GM12878 (cell line): ENCODE measurements at regions not wholly inside any gene's neighbourhood (a gene's known extent, or its start where the extent isn't known, plus 50 kb on each side); places are given as distances from the start of the nearest gene placed in this dataset.

Experiments used
- ATF2 ChIP-seq: IDR thresholded peaks from 2 replicates; pipeline ENCODE4 v1.6.1; 2012; ENCODE audit warnings: low read length, inconsistent platforms
- CREB1 ChIP-seq: IDR thresholded peaks from 2 replicates; pipeline ENCODE4 v1.6.1; 2012; ENCODE audit warnings: low read depth, mild to moderate bottlenecking, inconsistent platforms
- EP300 ChIP-seq, 2 experiments: fragments of 150-350 bp in 1 of 2; IDR thresholded peaks; 2 replicates each; pipeline ENCODE4 v1.6.1; 2011 to 2012; ENCODE audit warnings: low read depth in 2 of 2, low read length in 2 of 2, borderline replicate concordance in 1 of 2, improper control_type of control experiment in 1 of 2, inconsistent platforms in 1 of 2; ENCODE audit not compliant: control insufficient read depth in 1 of 2
- EZH2 ChIP-seq: IDR thresholded peaks from 2 replicates; pipeline ENCODE4 v1.6.1; 2012; ENCODE audit warnings: low read depth, mild to moderate bottlenecking, control low read depth, inconsistent platforms, low read length, borderline replicate concordance; ENCODE audit not compliant: control insufficient read depth
- POLR2A ChIP-seq: IDR thresholded peaks from 2 replicates; pipeline ENCODE4 v1.6.1; 2011; ENCODE audit warnings: low read depth, mild to moderate bottlenecking, low read length
- POLR2AphosphoS5 ChIP-seq: IDR thresholded peaks from 2 replicates; pipeline ENCODE4 v1.6.1; 2011; ENCODE audit warnings: mild to moderate bottlenecking, low read length, inconsistent platforms
- ZBTB40 ChIP-seq: fragments of 450-650 bp; IDR thresholded peaks from 2 replicates; pipeline ENCODE4 v1.6.1; 2016; ENCODE audit warnings: mild to moderate bottlenecking, moderate library complexity, borderline replicate concordance
- TF ChIP-seq, protein P1 (sequence below): IDR thresholded peaks from 2 replicates; pipeline ENCODE4 v1.6.1; 2011; ENCODE audit warnings: low read depth, mild to moderate bottlenecking, low read length, moderate library complexity, borderline replicate concordance; ENCODE audit errors: extremely low read depth
- TF ChIP-seq, protein P2 (sequence below), 3 experiments: IDR thresholded peaks in 2 of 3; conservative IDR thresholded peaks in 1 of 3; 2 replicates each; pipeline ENCODE4 v1.5.1; 2011; ENCODE audit warnings: low read depth in 3 of 3, low read length in 3 of 3, mild to moderate bottlenecking in 3 of 3, control low read depth in 2 of 3, moderate library complexity in 2 of 3, inconsistent platforms in 1 of 3, mixed read lengths in 1 of 3; ENCODE audit not compliant: control insufficient read depth in 2 of 3, insufficient read depth in 1 of 3; ENCODE audit errors: extremely low read depth in 1 of 3

DNA sequence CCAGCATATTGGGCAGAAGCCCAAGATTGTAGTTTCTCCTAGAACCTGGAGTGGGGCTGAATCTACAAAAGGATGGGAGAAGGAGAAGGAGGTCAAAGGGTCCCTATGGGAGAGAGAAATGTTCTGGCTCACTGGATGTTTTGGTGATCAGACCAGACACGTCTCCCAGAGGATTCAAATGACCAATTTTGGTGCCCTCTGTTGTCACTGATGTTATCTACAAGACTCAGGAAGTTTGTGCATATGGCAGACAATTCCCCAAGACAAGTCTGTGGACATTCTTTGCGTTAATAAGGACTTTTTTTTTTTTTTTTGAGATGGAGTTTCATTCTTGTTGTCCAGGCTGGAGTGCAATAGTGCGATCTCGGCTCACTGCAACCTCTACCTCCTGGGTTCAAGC, 137.2 kb upstream of the SMARCA2 start:
- TF ChIP-seq POLR2AphosphoS5 (0 out of 2 replicates have a peak, but pooled peaks have one; percentile 14), EP300 (IDR thresholded peaks at IDR 0.05; ENCODE audit: borderline replicate concordance in 1 of 2, control insufficient read depth in 1 of 2, low read depth in 2 of 2, low read length in 2 of 2) (no peak), POLR2A (no peak), ATF2 (no peak), CREB1 (no peak), EZH2 (no peak), ZBTB40 (no peak)
- TF ChIP-seq, protein P1, sequence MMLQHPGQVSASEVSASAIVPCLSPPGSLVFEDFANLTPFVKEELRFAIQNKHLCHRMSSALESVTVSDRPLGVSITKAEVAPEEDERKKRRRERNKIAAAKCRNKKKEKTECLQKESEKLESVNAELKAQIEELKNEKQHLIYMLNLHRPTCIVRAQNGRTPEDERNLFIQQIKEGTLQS = no peak
- TF ChIP-seq, protein P2, sequence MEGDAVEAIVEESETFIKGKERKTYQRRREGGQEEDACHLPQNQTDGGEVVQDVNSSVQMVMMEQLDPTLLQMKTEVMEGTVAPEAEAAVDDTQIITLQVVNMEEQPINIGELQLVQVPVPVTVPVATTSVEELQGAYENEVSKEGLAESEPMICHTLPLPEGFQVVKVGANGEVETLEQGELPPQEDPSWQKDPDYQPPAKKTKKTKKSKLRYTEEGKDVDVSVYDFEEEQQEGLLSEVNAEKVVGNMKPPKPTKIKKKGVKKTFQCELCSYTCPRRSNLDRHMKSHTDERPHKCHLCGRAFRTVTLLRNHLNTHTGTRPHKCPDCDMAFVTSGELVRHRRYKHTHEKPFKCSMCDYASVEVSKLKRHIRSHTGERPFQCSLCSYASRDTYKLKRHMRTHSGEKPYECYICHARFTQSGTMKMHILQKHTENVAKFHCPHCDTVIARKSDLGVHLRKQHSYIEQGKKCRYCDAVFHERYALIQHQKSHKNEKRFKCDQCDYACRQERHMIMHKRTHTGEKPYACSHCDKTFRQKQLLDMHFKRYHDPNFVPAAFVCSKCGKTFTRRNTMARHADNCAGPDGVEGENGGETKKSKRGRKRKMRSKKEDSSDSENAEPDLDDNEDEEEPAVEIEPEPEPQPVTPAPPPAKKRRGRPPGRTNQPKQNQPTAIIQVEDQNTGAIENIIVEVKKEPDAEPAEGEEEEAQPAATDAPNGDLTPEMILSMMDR (IDR thresholded peaks at IDR 0.05 in 2 of 3, conservative IDR thresholded peaks at IDR 0.05 in 1 of 3; ENCODE audit: control insufficient read depth in 2 of 3, extremely low read depth in 1 of 3, insufficient read depth in 1 of 3, low read depth in 3 of 3, low read length in 3 of 3) = no peak
